PC-3 (cell line): ENCODE measurements at regions not wholly inside any gene's neighbourhood (a gene's known extent, or its start where the extent isn't known, plus 50 kb on each side); places are given as distances from the start of the nearest gene placed in this dataset.

Experiments
- ATAC-seq: fragments of 200-7000 bp; cut with Tn5 transposase; 2 replicates; pipeline ENCODE4 v1.9.1; 2020; ENCODE audit warnings: mild to moderate bottlenecking, moderate library complexity
- BruUV-seq: library from RNA; stranded (reverse); fragments of 400-500 nt; replicated peaks from 2 replicates; lab custom pipeline; 2021; lab: Mats Ljungman, UMichigan
- CTCF ChIA-PET: fragments of 300-600 bp; sonication (Branson Sonifier 250); formaldehyde crosslinking; loops from one replicate; lab custom pipeline; 2022; ENCODE audit warnings: antibody characterized with exemption; lab: Charles Lee
- POLR2A ChIA-PET: fragments of 300-600 bp; sonication (Branson Sonifier 250); formaldehyde crosslinking; loops from one replicate; lab custom pipeline; 2022; ENCODE audit warnings: antibody characterized with exemption; ENCODE audit not compliant: unreplicated experiment; lab: Charles Lee
- DNase-seq: peaks from one replicate; pipeline ENCODE4 v3.0.0-alpha.2; 2015
- H2AFZ ChIP-seq: fragments of 300-600 bp; sonication (generic); 2 replicates; pipeline ENCODE4 v1.6.0; 2016; ENCODE audit warnings: antibody characterized with exemption, low read length
- H3F3A ChIP-seq: fragments of 300-600 bp; sonication (generic); one replicate; pipeline ENCODE4 v1.6.0; 2017; ENCODE audit warnings: antibody characterized with exemption, low read length, control low read depth, mild to moderate bottlenecking; ENCODE audit not compliant: unreplicated experiment
- H3K27ac ChIP-seq: fragments of 300-600 bp; sonication (generic); 2 replicates; pipeline ENCODE4 v1.5.1; 2016; ENCODE audit warnings: mild to moderate bottlenecking, low read length
- H3K27me3 ChIP-seq: fragments of 300-600 bp; sonication (generic); 2 replicates; pipeline ENCODE4 v1.6.1; 2016; ENCODE audit warnings: low read length, mixed read lengths
- H3K36me3 ChIP-seq: fragments of 300-600 bp; sonication (generic); 2 replicates; pipeline ENCODE4 v1.6.1; 2016; ENCODE audit warnings: low read depth, mixed run types, low read length, mixed read lengths
- H3K4me1 ChIP-seq: fragments of 300-600 bp; sonication (generic); 2 replicates; pipeline ENCODE4 v1.5.1; 2016; ENCODE audit warnings: low read length; ENCODE audit not compliant: insufficient read depth
- H3K4me2 ChIP-seq: fragments of 300-600 bp; sonication (generic); 2 replicates; pipeline ENCODE4 v1.6.0; 2016; ENCODE audit warnings: low read length
- H3K4me3 ChIP-seq: fragments of 300-600 bp; sonication (generic); 2 replicates; pipeline ENCODE4 v1.5.1; 2016; ENCODE audit warnings: mild to moderate bottlenecking, low read length, mixed read lengths
- H3K79me2 ChIP-seq: fragments of 300-600 bp; sonication (generic); 2 replicates; pipeline ENCODE4 v1.6.1; 2017; ENCODE audit warnings: low read length, mixed read lengths
- H3K9ac ChIP-seq: fragments of 300-600 bp; sonication (generic); 2 replicates; pipeline ENCODE4 v1.6.0; 2016; ENCODE audit warnings: mild to moderate bottlenecking, low read length
- H3K9me2 ChIP-seq: fragments of 300-600 bp; sonication (generic); replicated peaks from 2 replicates; pipeline ENCODE4 v1.6.1; 2016; ENCODE audit warnings: mixed run types, low read length, mixed read lengths
- H3K9me3 ChIP-seq: fragments of 300-600 bp; sonication (generic); 2 replicates; pipeline ENCODE4 v1.6.1; 2016; ENCODE audit warnings: low read length, mixed read lengths
- H4K20me1 ChIP-seq: fragments of 300-600 bp; sonication (generic); 2 replicates; pipeline ENCODE4 v1.6.1; 2016; ENCODE audit warnings: low read length, mixed read lengths
- EZH2 ChIP-seq: fragments of 300-600 bp; sonication (generic); IDR thresholded peaks from one replicate; pipeline ENCODE4 v1.6.1; 2017; ENCODE audit warnings: antibody characterized with exemption, mild to moderate bottlenecking, low read length; ENCODE audit not compliant: unreplicated experiment
- EZH2phosphoT487 ChIP-seq: fragments of 300-600 bp; sonication (generic); IDR thresholded peaks from 2 replicates; pipeline ENCODE4 v1.6.1; 2018; ENCODE audit warnings: mild to moderate bottlenecking, antibody characterized with exemption, low read length, borderline replicate concordance
- intact Hi-C: fragments of 100-400 bp; cut with micrococcal nuclease; formaldehyde crosslinking; loops from 2 replicates; pipeline ENCODE4 v1.9.0; 2023
- TF ChIP-seq, protein P1 (sequence below): fragments of 300-600 bp; sonication (generic); conservative IDR thresholded peaks from 2 replicates; pipeline ENCODE4 v1.5.1; 2017; ENCODE audit warnings: antibody characterized with exemption, low read depth, mild to moderate bottlenecking, low read length

DNA sequence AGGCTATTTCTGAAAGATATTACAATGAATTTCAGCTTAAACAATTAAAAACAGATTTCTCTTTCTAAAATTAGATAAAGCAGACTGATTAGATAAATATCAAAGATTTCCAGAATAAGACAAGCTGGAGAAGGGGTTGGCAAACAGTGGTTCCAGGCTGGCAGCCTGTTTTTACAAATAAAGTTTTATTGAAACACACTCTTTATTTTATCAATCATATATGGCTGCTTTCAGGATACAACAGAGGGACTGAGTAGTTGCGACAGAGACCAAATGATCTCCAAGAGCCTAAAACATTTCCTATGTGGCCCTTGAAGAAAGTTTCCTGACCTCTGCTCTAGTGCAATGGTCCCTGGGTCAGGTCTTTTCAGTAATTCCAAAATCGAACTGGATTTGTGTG lies 65.6 kb upstream of the IYD start:
- Histone ChIP-seq H3K9ac (no peak overlapping the region), H3K4me2 (no peak overlapping the region), H3K9me3 (no peaks in the 10 kb centered on the region), H3K4me1 (peaks cover 11% of the 10 kb centered on the region), H3K27ac (no peak overlapping the region), H4K20me1 (no peaks in the 10 kb centered on the region), H3F3A (no peaks in the 10 kb centered on the region), H3K9me2 (no peaks in the 10 kb centered on the region), H3K36me3 (no peaks in the 10 kb centered on the region), H3K4me3 (no peak overlapping the region), H3K27me3 (no peaks in the 10 kb centered on the region), H2AFZ (no peak overlapping the region), H3K79me2 (no peaks in the 10 kb centered on the region)
- ChIA-PET POLR2A (no interaction called here), CTCF (no interaction called here)
- no peak for ATAC-seq
- no peak for DNase-seq
- no TSS peak for BruUV-seq
- intact Hi-C loops: no loop called here
- TF ChIP-seq EZH2phosphoT487: no peak
- TF ChIP-seq, protein P1, sequence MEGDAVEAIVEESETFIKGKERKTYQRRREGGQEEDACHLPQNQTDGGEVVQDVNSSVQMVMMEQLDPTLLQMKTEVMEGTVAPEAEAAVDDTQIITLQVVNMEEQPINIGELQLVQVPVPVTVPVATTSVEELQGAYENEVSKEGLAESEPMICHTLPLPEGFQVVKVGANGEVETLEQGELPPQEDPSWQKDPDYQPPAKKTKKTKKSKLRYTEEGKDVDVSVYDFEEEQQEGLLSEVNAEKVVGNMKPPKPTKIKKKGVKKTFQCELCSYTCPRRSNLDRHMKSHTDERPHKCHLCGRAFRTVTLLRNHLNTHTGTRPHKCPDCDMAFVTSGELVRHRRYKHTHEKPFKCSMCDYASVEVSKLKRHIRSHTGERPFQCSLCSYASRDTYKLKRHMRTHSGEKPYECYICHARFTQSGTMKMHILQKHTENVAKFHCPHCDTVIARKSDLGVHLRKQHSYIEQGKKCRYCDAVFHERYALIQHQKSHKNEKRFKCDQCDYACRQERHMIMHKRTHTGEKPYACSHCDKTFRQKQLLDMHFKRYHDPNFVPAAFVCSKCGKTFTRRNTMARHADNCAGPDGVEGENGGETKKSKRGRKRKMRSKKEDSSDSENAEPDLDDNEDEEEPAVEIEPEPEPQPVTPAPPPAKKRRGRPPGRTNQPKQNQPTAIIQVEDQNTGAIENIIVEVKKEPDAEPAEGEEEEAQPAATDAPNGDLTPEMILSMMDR: no peak
- no peak for TF ChIP-seq EZH2

DNA sequence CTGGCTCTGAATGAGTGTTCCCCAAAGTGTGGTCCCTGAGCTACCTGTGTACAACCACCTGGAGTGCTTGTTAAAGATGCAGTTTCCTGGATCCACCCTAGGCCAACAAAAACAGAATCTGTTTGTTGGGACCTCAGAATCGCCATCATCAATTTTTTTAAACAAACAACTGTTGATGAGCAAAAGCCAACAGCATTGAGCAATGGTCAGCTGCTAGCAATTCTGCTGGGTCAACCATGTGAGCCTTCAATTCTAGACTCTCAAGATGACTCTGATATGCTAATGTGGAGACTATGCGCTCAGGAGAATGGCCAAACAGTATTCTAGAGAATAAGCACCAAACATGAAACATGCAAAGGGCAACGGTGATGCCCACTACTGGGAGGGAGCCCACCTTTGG lies 64.4 kb upstream of the IYD start:
- ATAC-seq (no peak), DNase-seq (no peak)
- ChIA-PET CTCF (no interaction called here), POLR2A (no interaction called here)
- no peak for TF ChIP-seq EZH2phosphoT487
- TF ChIP-seq EZH2: no peak
- TF ChIP-seq, protein P1: no peak
- Histone ChIP-seq H3K4me1 (peaks cover 11% of the 10 kb centered on the region), H3F3A (no peaks in the 10 kb centered on the region), H4K20me1 (no peaks in the 10 kb centered on the region), H3K4me3 (no peak overlapping the region), H3K9me2 (no peaks in the 10 kb centered on the region), H3K9ac (no peak overlapping the region), H3K27me3 (no peaks in the 10 kb centered on the region), H3K36me3 (no peaks in the 10 kb centered on the region), H3K79me2 (no peaks in the 10 kb centered on the region), H3K9me3 (no peaks in the 10 kb centered on the region), H3K4me2 (no peak overlapping the region), H3K27ac (no peak overlapping the region), H2AFZ (no peak overlapping the region)
- intact Hi-C loops: no loop called here
- no TSS peak for BruUV-seq

DNA sequence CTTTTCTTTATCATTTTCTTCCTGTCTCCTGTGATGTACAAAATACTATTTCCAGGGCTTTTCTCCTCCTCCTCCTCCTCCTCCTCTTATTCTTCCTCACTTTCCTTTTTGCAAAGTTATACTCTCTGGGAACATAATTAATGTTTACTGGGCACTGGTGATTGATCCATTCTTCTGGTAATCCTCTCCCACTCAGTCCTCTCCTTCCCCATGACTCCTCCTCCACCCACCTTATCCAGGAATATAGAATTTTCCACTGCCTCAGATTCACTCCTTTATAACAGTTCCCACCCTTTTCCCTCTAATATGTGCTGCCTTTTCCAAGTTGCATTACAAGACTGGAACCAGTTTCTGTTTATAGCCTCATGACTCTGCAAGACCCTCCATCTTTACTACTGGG lies 62.5 kb upstream of the IYD start:
- intact Hi-C loops: no loop called here
- no peaks in the 10 kb centered on the region for H3K27me3 ChIP-seq
- DNase-seq (no peak), ATAC-seq (no peak)
- no peak overlapping the region for H3K4me3 ChIP-seq
- no peaks in the 10 kb centered on the region for H4K20me1 ChIP-seq
- no peak overlapping the region for H3K9ac ChIP-seq
- no peaks in the 10 kb centered on the region for H3K79me2 ChIP-seq
- CTCF ChIA-PET: no interaction called here
- no peaks in the 10 kb centered on the region for H3F3A ChIP-seq
- peaks cover 11% of the 10 kb centered on the region for H3K4me1 ChIP-seq
- no peaks in the 10 kb centered on the region for H3K9me3 ChIP-seq
- H3K9me2 ChIP-seq: no peaks in the 10 kb centered on the region
- BruUV-seq: no TSS peak
- H3K27ac ChIP-seq: no peak overlapping the region
- TF ChIP-seq, protein P1: no peak
- TF ChIP-seq EZH2 (no peak), EZH2phosphoT487 (no peak)
- POLR2A ChIA-PET: no interaction called here
- no peak overlapping the region for H3K4me2 ChIP-seq
- no peak overlapping the region for H2AFZ ChIP-seq
- no peaks in the 10 kb centered on the region for H3K36me3 ChIP-seq
